ENCODE measurements at regions not wholly inside any gene's neighbourhood (a gene's known extent, or its start where the extent isn't known, plus 50 kb on each side); places are given as distances from the start of the nearest gene placed in this dataset.

- TF ChIP-seq CTCF (IDR thresholded peaks at IDR 0.05; ENCODE audit: low read depth, low read length), result no peak
- no peak for TF ChIP-seq MAX (IDR thresholded peaks at IDR 0.05; ENCODE audit: low read depth, low read length)
- no peak for TF ChIP-seq POLR2A (IDR thresholded peaks at IDR 0.05; ENCODE audit: extremely low read depth, insufficient read length)
Observed at GRCh38 chr7:145729691-145730090, 386.9 kb upstream of the CNTNAP2 start.

All from NB4 (cell line).